Glomerular endothelial cell (primary cell): ENCODE measurements at regions not wholly inside any gene's neighbourhood (a gene's known extent, or its start where the extent isn't known, plus 50 kb on each side); places are given as distances from the start of the nearest gene placed in this dataset.
"Not testable (repeated sequence)": the region's sequence is repeated elsewhere in the genome, so short reads cannot be mapped to it uniquely, and the experiment has no call there.

Experiments
- DNase-seq: peaks from one replicate; pipeline ENCODE4 v3.0.0-alpha.2; 2011; ENCODE audit warnings: low read depth, low spot score; ENCODE audit errors: extremely low read depth

- DNase-seq, result no peak
These were observed 493.4 kb upstream of the FSIP2 start for GRCh38 chr2:185245216-185245615.

DNA sequence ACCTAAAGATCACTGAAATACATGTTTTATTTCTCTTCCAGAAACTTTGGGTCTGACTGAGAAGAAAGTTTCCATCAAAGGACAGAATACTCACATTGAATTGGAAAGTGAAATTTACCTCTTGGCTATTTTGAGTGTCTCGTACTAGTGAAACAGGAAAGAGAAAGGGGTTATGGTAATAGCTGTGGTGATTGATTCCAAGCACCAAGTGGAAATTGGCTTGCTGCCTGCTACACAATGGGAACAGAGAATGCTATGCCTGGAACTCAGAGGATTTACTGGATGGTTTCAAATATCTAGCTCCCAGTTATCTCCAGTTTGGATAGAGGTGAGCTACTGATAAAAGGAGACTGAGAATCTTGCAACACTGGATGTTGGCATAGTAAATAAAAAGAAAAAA lies 492.8 kb upstream of the FSIP2 start:
- DNase-seq, result no peak

DNA sequence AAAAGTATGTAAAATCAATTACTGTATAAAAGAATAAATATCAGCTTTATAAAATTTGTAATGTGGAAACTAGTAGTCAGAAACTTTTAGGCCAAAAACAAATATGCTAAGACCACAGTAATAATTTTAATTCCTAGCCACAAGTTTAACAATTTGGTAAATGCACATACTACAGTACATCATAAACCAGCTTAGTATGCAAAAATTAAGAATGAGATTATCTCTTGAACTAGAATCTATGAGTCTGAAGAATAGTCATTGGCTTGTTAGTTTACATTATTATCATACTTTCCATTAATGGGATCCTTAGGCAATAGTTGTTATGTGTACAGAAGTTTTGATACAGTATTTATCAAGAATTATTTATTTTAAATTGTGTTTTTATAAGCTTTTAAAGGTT lies 491.9 kb upstream of the FSIP2 start:
- no peak for DNase-seq

DNA sequence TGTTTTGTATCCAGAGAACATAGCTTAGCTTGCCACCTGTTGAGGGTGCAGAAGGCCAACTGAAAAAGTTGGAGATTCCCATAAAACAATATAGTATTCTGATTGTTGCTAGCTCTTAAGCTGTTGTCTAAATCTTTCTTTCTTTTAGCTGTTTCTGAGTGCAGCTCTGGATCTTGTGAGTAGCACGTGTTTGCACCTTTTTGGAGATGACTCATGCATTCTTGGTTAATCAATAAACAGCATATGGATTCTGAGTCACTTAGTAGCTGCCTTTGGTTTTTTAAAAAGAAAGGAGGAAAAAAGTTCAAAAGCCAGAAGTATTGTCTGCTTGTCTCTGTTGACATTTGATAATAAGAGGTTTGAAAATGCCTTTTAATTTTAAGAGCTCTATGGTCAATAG lies 483.0 kb upstream of the FSIP2 start:
- DNase-seq, result no peak

- no peak for DNase-seq
These were observed 472.9 kb upstream of the FSIP2 start for GRCh38 chr2:185265747-185266146.

GRCh38 chr2:185268651-185269050 lies 470.0 kb upstream of the FSIP2 start:
- no peak for DNase-seq

DNA sequence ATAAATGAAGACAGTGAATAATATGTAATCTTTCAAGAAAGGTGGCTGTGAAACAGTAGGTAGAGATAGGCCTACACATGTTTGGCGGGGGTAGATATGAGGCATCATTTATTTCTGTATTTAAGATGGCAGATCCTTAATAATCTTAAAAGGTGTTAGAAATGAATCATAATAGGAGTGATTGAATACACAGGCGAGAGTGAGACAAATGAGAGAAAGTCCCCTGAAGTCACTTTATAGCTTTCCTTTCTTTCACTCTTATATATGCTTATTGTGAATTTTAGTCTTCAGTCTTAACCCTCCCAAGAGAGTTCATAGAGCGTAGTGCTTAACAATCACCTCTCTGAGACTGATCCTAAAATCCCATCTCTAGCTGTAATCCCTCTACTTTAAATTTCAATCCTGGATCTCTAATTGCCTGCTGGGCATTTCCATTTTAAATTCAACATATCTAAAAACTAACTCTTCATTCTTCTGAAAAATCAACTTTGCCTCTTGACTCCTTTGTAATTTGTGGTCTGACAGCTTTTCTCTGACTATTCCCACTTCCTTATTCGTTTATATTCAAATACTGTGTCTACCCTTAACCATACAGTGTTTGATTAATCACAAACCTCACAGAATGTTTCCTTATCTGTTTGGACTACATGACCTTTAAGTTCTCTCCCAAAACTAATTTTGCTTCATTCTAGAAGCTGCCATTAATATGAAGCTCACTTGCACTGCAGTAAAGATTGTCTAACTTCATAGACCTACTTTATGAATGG lies 463.7 kb upstream of the FSIP2 start:
- no peak for DNase-seq

- not testable (repeated sequence) for DNase-seq
These were observed 462.6 kb upstream of the FSIP2 start for GRCh38 chr2:185275979-185276378.

GRCh38 chr2:185278761-185279160 lies 459.8 kb upstream of the FSIP2 start:
- DNase-seq, result no peak

DNA sequence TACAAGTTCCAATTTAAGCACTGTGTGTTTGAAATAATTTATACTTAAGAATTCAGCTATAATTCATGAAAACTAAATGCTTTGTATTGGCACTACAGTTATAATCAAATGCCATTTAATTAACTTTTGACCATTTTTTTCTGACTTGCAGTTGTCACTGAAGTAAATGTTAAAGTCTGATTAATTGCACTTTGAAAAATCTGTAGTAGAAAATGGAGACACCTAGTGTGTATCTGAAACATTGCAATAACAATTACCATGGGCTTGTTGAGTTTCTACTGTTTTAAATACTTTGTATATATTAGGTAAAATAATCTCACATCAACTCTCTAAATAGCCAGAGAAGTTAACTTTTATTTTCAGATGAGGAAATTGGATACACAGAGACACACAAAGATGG lies 458.6 kb upstream of the FSIP2 start:
- DNase-seq, result peak; percentile 16

GRCh38 chr2:185284696-185285095 lies 453.9 kb upstream of the FSIP2 start:
- DNase-seq, result no peak

- not testable (repeated sequence) for DNase-seq
These were observed 448.6 kb upstream of the FSIP2 start for GRCh38 chr2:185290012-185290411.

DNA sequence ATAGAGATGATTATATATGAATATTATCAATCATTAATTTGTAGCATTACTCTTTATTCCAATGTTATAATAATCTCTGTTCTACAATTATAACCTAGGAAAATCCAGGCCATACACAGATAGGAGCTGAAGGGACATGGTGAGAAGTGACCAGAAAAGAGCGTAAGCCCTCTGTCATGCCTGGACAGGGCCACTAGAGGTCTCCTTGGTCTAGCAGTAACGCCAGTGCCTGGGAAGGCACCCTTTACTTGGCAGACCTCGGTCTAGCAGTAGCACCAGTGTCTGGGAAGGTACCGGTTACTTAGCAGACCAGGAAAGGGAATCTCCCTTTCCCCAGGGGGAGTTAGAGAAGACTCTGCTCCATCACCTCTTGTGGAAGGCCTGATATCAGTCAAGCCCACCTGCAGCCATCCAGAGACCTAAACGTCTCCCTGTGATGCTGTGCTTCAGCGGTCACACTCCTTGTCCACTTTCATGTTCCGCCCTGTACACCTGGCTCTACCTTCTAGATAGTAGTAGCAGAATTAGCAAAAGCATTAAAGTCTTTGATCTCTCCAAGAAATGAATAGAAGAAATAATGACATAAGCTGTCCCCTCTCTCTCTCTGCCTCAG lies 447.5 kb upstream of the FSIP2 start:
- DNase-seq, result peak; percentile 18

GRCh38 chr2:185299867-185300266 lies 438.7 kb upstream of the FSIP2 start:
- DNase-seq, result no peak

- no peak for DNase-seq
These were observed 432.5 kb upstream of the FSIP2 start for GRCh38 chr2:185306119-185306518.

DNA sequence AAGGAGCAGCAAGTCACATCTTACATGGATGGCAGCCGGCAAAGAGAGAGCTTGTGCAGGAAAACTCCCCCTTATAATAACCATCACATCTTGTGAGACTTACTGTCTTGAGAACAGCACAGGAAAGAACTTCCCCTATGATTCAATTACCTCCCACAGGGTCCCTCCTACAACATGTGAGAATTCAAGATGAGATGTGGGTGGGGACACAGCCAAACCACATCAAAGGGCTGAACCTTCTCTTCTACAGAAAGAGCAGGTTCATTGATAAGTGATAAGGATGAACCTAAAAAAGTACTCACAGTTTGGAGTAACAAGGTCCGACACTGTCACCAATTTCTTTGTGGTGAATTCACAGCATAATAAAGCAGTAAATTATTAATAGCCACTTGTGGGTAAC lies 422.2 kb upstream of the FSIP2 start:
- no peak for DNase-seq

GRCh38 chr2:185318271-185318724 lies 420.3 kb upstream of the FSIP2 start:
- DNase-seq, result no peak

GRCh38 chr2:185335879-185336278 lies 402.7 kb upstream of the FSIP2 start:
- DNase-seq, result no peak

DNA sequence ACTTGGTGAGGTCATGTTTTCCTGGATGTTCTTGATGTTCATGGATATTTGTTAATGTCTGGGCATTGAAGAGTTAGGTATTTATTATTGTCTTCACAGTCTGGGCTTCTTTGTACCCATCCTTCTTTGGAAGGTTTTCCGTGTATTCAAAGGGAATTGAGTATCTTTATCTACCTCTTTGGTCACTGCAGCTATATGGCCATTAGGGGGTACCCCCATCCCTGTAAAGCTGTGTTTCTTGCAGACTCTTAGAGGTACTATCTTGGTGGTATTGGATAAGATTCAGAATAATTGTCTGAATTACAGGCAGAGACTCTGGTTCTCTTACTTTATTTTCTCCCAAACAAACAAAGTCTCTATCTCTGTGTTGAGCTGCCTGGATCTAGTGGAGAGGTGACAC lies 401.6 kb upstream of the FSIP2 start:
- DNase-seq, result no peak

DNA sequence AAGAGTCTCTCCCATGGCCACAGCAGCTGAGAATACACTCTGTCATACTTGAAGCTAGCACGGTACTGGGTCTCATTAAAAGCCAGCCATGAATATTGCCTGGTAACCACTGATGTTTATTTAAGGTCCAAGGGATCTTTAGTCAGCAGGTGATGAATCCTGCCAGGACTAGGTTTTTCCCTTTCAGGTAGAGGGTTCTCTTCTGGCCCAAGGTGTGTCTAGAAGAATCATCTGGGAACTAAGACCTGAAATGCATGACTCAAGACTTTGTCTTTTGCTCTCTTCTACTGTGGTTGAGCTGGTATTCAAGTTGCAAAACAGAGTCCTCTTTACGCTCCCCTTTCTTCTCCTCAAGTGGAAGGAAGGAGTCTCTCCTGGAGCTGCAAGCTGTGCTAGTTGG lies 400.5 kb upstream of the FSIP2 start:
- DNase-seq, result no peak

- no peak for DNase-seq
These were observed 391.2 kb upstream of the FSIP2 start for GRCh38 chr2:185347445-185347844.

GRCh38 chr2:185360776-185361175 lies 377.8 kb upstream of the FSIP2 start:
- no peak for DNase-seq

- no peak for DNase-seq
These were observed 366.4 kb upstream of the FSIP2 start for GRCh38 chr2:185372188-185372587.
